Kidney glomerular epithelial cell (primary cell): ENCODE measurements at regions not wholly inside any gene's neighbourhood (a gene's known extent, or its start where the extent isn't known, plus 50 kb on each side); places are given as distances from the start of the nearest gene placed in this dataset.

Source experiments
- DNase-seq: peaks from one replicate; lab custom pipeline; 2025; lab: John Stamatoyannopoulos, UW

GRCh38 chr18:59960272-59960671 lies 60.5 kb downstream of the PMAIP1 start:
- DNase-seq, result no peak

GRCh38 chr18:59959606-59960005 lies 59.8 kb downstream of the PMAIP1 start:
- no peak for DNase-seq

DNA sequence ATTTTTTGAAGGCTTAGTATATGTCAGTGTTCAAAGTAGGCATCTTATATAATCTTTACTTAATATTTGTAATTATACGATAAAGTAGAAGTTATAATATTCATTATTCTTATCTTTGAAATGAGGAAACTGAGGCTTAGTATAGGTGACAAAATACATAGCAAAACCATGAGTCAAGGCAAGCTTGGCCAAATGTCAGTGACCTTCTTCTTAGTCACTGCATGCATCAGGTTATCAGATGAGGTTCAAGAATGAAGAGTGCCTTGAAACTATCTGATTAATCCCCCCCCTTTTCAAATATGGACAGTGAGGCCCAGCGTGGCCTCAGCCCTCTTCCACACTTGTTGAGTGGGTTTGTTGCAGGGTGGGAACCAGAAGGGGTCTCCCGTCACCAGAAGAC lies 59.3 kb downstream of the PMAIP1 start:
- no peak for DNase-seq

GRCh38 chr18:59957957-59958356 lies 58.2 kb downstream of the PMAIP1 start:
- no peak for DNase-seq

GRCh38 chr18:59954755-59955156 lies 55.0 kb downstream of the PMAIP1 start:
- DNase-seq, result no peak

- DNase-seq, result no peak
These were observed 54.4 kb downstream of the PMAIP1 start for GRCh38 chr18:59954241-59954640.
